Mucosa of descending colon (tissue), 3 donors: ENCODE measurements at regions not wholly inside any gene's neighbourhood (a gene's known extent, or its start where the extent isn't known, plus 50 kb on each side); places are given as distances from the start of the nearest gene placed in this dataset.

Source experiments
- ATAC-seq: fragments of 200-7000 bp; cut with Tn5 transposase; one replicate; pipeline ENCODE4 v1.9.1; 2020; ENCODE audit warnings: mild to moderate bottlenecking, moderate library complexity
- DNase-seq, 3 donors: peaks; one replicate each; pipeline ENCODE4 v3.0.0-alpha.2; 2020
- H3K36me3 ChIP-seq: fragments of 200-600 bp; one replicate; pipeline ENCODE4 v1.8.0; 2021; ENCODE audit warnings: low read depth, mild to moderate bottlenecking
- H3K4me1 ChIP-seq: fragments of 200-600 bp; one replicate; pipeline ENCODE4 v1.8.0; 2021; ENCODE audit warnings: low read depth, mild to moderate bottlenecking
- H3K4me3 ChIP-seq: fragments of 200-600 bp; one replicate; pipeline ENCODE4 v1.8.0; 2021; ENCODE audit warnings: mild to moderate bottlenecking
- H3K9me3 ChIP-seq: fragments of 200-600 bp; one replicate; pipeline ENCODE4 v1.8.0; 2021; ENCODE audit warnings: mild to moderate bottlenecking
- intact Hi-C, 2 donors: fragments of 100-400 bp; cut with DNase I in 1 of 2; cut with micrococcal nuclease in 1 of 2; formaldehyde crosslinking; loops; one replicate each; pipeline versions ENCODE4 v1.11.0 to v1.11.1; 2022; cut with DNase I, micrococcal nuclease
- TF ChIP-seq, protein P1 (sequence below): fragments of 200-600 bp; IDR thresholded peaks from one replicate; pipeline ENCODE4 v1.8.0; 2022; ENCODE audit warnings: antibody characterized with exemption, mild to moderate bottlenecking
- donor health status: DM: no; HTN: no; CAD: no; lungs with moderate emphysema.
- donor health status: DM: no; HTN: no; CAD: no.
- donor health status: DM: no; HTN: yes; CAD: no.

- H3K36me3 ChIP-seq = no peaks in the 10 kb centered on the region
- TF ChIP-seq, protein P1, sequence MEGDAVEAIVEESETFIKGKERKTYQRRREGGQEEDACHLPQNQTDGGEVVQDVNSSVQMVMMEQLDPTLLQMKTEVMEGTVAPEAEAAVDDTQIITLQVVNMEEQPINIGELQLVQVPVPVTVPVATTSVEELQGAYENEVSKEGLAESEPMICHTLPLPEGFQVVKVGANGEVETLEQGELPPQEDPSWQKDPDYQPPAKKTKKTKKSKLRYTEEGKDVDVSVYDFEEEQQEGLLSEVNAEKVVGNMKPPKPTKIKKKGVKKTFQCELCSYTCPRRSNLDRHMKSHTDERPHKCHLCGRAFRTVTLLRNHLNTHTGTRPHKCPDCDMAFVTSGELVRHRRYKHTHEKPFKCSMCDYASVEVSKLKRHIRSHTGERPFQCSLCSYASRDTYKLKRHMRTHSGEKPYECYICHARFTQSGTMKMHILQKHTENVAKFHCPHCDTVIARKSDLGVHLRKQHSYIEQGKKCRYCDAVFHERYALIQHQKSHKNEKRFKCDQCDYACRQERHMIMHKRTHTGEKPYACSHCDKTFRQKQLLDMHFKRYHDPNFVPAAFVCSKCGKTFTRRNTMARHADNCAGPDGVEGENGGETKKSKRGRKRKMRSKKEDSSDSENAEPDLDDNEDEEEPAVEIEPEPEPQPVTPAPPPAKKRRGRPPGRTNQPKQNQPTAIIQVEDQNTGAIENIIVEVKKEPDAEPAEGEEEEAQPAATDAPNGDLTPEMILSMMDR = no peak
These were observed 124.7 kb upstream of the ZBTB40 start for GRCh38 chr1:22326931-22327330.

GRCh38 chr1:22327411-22327810, 124.2 kb upstream of the ZBTB40 start:
- TF ChIP-seq, protein P1 = no peak
- no peaks in the 10 kb centered on the region for H3K4me1 ChIP-seq
- intact Hi-C loops = no loop called here

More at GRCh38 chr1:22326931-22327330, 124.7 kb upstream of the ZBTB40 start:
- DNase-seq (peak in 1 of 3 donors; percentile 8), ATAC-seq (no peak)
- no peaks in the 10 kb centered on the region for H3K4me1 ChIP-seq
- H3K4me3 ChIP-seq = no peak overlapping the region
- intact Hi-C loops = no loop called here
- no peaks in the 10 kb centered on the region for H3K9me3 ChIP-seq

DNA sequence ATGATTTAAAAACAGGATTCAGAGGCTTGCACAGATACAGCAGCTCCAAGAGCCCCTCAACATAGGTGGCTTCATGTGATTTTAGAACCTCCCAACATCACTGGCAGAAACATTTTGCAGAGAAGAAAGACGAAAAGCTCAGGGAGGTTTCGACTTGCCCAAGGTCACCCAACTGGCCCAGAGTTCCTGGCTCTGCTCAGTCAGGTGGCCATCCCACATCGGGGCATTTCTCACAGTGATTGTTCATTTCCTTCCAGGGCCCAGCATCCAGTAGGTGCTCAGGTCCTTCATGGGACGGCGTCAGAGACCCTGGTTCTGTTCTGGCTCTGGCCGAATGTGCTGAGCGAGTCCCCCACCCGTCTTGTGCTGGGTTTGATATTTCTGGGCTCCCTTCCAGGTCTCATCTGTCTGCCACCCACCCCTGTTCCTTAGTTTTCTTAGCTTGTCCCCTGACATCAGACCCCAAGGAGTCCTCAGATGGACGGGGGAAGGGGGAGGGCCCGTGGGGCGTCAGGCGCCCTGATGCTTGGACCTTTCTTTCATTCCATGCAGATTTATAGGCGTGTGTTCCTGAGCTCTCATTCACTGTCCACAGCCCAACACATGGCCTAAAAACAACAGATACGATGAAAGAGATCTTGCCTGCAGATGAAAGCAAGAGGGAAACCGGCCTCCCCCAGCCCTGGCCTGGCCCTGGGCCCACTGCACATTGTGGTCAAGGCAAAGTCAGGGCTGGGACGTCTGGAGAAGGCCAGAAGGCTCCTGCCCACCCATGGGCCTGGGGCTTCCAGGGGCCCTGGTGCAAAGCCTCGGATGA, 123.1 kb upstream of the ZBTB40 start:
- TF ChIP-seq, protein P1 = no peak
- Histone ChIP-seq H3K36me3 (no peaks in the 10 kb centered on the region), H3K9me3 (no peaks in the 10 kb centered on the region), H3K4me1 (no peaks in the 10 kb centered on the region), H3K4me3 (no peak overlapping the region)
- intact Hi-C loops = no loop called here
- peak in 1 of 3 donors; percentile 20 for DNase-seq
- no peak for ATAC-seq

More at GRCh38 chr1:22327411-22327810, 124.2 kb upstream of the ZBTB40 start:
- ATAC-seq (no peak), DNase-seq (no peak)
- Histone ChIP-seq H3K36me3 (no peaks in the 10 kb centered on the region), H3K4me3 (no peak overlapping the region), H3K9me3 (no peaks in the 10 kb centered on the region)

GRCh38 chr1:22329148-22329515, 122.5 kb upstream of the ZBTB40 start:
- ATAC-seq (no peak), DNase-seq (peak in 1 of 3 donors; percentile 14)
- H3K36me3 ChIP-seq = no peaks in the 10 kb centered on the region
- intact Hi-C loops = no loop called here
- H3K4me1 ChIP-seq = no peaks in the 10 kb centered on the region
- TF ChIP-seq, protein P1 = no peak
- no peak overlapping the region for H3K4me3 ChIP-seq
- no peaks in the 10 kb centered on the region for H3K9me3 ChIP-seq

DNA sequence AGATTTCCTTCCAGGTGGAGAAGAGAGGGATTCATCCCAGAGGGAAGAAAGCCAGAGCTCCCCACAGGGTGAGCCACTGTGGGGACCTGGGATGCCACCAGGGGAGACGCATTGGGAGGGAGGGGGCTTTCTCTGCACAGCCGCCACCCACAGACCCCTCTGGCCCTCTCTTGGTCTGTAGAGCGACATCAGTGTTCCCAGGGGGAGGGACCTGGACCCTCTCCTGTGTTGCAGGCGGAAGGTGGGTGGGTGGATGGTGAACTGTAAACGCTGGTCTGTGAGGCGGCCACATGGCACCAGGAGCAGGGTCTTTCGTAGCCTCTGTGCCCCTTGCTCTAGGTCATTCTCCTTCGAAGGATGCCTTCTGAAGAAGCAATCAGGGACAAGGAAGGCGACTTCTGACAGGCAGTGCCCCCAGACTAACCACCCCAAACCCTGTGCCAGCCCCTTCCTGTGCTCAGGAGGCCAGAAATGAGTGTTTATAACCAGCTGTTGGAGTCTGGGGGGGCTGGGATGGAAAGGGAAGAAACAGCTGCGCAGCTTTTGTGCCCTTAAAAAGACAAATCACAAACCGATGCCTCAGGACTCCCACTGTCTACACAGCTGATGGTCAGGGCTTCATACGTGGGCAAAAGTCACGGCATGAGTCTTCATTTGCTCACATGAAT, 121.4 kb upstream of the ZBTB40 start:
- TF ChIP-seq, protein P1 = no peak
- DNase-seq (no peak), ATAC-seq (no peak)
- no peaks in the 10 kb centered on the region for H3K36me3 ChIP-seq
- H3K9me3 ChIP-seq = no peaks in the 10 kb centered on the region
- intact Hi-C loops = no loop called here
- no peaks in the 10 kb centered on the region for H3K4me1 ChIP-seq
- no peak overlapping the region for H3K4me3 ChIP-seq
